Putamen (tissue), 1 donor: ENCODE measurements at regions not wholly inside any gene's neighbourhood (a gene's known extent, or its start where the extent isn't known, plus 50 kb on each side); places are given as distances from the start of the nearest gene placed in this dataset.

Experiments
- DNase-seq: peaks from one replicate; pipeline ENCODE4 v3.0.0-alpha.2; 2016; ENCODE audit warnings: low spot score

DNA sequence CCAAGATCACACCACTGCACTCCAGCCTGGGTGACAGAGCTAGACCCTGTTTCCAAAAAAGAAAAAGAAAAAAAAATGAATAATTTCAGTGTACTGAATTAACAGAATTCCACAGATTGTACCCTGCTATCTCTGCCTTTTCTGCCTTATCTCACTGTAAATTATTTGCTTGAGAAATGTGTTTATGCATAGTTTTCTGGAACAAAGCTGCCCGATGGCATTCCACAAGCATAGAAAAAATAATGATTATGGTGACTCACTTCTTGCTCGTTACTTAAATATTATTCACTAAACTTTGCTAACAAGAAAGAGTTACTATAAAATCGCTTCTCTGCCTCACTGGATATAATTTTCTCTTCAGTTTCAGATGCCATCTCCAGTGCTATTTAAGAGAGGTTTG lies 88.7 kb upstream of the FAM169A start:
- no peak for DNase-seq

DNA sequence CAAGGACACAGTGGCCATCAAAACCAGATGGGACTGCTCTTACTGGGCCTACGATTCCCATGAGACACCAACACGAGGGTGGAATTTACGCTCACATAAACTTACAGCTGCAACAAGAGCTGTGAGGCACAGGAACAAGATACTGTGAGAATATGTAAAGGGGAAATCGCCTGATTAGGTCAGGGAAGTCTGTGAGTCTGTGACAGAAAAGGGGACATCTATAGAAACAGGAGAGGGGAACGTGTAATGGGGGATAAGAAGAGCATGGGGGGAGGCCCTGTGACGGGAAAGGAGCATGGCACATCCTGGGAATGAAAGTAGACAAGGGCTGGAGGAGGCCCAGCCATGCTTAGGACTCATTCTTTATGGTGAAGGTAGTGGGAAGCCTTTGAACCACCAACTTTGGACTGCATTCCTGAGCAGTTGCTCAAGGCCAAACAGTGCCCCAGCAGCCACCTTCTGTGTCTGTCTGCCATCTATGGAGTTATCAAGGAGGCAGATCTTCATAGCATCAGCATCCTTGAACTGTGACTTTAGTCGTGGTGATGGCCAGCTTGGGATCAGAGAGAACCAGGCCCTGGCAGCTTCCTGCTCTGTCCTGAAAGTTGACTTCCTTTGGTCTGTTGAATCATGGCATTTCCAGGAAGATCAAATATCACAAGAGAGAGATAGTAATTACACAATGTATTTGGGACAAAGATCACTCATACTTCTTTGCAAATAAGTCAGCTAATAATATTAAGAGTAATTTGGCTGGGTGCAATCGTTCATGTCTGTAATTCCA lies 87.9 kb upstream of the FAM169A start:
- no peak for DNase-seq

DNA sequence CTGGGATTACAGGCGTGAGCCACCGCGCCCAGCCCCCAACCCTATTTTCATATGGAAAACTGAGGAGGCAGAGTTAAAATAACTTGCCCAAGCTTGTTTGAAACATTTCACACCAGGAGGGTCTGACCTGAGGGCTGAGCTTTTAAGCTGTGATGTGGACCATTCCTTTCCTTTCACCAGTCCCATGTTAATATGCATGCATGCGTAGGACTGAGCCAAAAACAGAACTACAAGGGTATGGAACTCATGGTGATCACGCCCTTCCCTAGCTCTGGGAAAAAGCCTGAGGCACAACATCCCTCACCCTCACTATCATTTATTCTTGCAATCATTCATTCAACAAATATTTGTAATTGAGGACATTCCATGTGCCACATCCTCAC lies 87.4 kb upstream of the FAM169A start:
- DNase-seq = no peak

DNA sequence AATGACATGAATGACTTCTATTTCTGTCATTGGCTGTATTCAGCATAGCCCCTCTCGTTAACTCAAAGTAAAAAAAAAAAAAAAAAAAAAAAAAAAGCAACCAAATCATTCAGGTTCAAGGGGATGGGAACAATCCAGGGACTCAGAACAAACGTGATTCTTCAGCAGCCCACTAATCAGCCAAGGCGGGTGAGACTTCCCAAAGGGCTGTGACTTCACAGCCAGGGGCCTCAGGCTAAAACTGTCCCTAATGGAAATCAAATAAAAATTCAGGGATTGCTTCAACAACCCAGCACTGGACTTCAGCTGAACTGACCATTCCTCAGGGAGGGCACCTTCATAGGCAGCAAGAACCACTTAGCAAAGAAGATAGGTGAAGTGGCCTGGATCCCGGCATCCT lies 86.2 kb upstream of the FAM169A start:
- DNase-seq = no peak

DNA sequence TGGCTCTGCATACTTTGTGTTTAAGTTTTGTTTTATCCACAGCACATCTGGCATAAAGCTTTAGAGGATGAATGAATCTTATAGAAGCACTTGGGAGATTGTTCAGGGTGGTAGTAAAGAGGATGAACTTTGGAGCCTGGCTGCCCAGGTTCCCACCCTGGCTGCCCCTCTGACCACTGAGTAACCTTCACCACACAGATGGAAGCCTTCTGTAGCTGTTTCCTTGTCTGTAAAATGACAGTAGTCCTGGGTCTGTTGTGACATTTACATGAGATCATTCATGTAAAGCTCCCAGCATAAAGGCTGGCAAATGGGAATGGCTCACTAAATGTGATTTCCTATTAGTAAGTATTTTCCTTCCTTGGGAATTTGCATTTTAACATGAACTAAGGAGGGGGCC lies 85.7 kb upstream of the FAM169A start:
- DNase-seq = no peak

DNA sequence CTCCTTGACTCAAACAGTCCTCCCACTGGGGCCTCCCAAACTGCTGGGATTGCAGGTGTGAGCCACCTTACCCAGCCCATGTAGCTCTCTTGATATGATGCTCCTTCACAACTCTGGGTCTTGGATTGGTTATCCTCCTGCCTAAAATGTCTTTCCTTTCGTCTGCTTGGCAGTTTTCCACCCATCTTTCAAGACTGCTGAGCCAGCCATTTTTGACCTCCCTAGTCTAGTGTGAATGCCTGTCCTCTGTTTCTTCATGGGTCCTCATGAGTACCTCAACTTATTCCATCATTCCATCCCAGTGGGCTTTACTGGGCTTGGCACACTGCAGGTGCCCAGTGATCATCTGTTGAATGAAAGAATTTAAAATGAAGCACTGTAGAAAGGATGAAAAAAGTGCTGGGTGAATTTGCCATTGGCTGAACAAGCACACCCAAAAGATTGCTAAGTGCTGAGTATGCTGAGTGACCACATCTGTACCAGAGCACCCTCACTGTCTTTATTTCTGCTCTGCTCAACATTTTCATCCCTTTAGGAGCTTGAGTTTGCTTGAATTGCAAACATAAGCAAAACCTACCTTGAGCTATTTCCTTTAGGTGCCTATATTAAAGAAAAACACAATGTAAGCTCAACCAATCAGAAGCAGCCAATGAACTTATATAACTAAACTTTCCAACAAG lies 84.8 kb upstream of the FAM169A start:
- no peak for DNase-seq

DNA sequence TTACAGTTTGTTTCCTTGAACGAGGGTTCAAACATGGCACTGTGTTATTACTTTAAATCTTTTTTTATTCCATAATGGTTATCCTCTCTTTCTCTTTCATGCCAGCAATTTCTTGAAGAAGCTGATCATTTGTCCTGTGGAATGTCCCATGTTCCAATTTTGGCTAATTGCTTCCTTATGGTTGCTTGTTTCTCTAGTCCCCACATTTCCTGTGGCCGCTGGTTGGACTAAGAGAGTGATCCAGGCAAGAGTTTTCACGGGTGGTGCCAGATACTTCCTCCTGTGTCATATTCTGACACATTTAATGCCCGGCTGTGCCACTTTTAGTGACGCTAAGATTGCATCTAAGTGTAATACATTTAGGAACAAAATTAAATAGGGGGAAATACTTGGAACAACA lies 83.8 kb upstream of the FAM169A start:
- DNase-seq = no peak

DNA sequence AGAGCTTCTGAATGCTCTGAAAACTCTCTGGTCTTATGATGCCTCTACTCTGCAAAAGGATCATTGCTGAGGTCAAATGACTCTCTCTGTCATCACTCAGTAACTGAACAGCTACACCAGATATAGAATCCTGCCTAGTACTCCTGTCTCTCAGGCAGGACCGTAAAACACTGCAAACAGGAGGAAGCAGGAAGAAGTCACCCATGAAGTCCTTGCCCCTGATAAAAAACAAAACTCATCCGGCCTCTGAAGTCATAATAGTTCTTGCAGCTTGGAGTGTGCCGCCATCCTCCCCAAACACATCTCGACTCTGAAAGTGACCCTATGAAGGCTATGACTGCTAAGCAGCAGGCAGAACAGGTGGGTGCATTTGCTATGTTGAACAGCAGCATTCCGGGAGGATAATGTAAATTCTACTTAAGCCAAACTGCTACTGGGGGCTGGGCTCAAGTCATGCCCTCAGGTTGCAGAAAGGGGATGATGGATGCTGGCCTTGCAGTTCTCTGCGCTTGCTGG lies 81.9 kb upstream of the FAM169A start:
- DNase-seq = no peak

DNA sequence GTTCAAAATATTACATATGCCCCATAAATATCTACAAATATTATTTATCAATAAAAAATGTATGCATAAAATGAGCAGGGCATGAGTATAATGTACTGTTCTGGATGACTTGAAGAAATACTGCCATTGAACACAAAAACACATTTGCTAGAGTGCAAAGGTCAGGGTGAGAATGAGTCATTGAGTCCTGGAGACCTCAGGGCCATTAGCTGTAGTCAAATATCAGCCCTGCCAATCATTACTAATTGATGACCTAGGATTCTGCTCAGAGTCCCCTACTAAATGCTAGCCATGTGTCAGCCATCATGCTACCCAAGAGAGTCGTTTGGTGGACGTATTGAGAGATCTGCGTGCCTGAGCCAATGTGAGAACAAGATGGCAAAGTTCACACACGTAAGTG lies 80.3 kb upstream of the FAM169A start:
- no peak for DNase-seq

DNA sequence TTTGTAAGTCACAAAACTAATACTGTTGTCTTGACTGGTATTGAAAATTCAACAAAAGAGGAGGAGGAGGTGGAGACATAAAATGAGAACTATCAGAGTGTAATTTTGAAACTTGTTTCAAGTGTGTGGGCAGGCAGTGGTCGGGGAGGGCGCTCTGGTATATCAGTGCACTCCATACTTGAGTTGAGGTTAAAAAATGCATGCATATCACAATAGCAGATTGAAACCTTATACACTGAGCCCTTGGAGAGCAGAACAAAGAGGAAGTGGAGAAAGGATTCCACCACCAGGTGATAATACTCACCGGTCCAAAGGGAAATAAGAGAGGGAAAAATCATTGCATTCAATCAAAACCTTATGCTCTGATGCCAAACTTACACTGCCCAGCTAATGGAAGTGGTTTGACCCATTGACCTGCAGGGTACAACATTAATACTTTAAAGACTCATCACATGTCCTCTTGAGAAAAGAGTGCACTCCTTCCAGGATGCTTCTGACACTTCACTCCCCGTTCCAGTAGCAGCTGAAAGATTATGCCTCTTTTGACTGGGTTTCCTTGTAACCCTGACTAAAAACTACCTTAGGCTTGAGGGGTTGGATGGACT lies 79.5 kb upstream of the FAM169A start:
- no peak for DNase-seq

DNA sequence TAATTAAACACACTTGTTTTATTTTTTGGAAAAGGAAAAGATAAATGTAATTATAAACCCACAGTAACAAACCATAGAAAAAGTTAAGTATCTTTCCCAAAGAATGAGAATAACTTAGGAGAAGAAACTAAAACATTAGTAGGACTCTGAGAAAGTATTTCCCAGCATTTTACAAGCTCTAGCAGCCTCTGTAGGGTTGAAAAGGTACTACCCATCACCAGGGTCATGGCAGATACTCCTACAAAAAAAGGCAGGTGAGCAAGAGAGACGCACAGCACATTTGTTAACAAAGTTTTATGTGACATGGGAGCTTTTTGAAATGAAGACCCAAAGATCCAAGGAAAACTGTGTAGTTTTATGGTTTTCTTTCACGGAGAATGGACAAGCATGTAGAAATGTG lies 77.7 kb upstream of the FAM169A start:
- DNase-seq = no peak

DNA sequence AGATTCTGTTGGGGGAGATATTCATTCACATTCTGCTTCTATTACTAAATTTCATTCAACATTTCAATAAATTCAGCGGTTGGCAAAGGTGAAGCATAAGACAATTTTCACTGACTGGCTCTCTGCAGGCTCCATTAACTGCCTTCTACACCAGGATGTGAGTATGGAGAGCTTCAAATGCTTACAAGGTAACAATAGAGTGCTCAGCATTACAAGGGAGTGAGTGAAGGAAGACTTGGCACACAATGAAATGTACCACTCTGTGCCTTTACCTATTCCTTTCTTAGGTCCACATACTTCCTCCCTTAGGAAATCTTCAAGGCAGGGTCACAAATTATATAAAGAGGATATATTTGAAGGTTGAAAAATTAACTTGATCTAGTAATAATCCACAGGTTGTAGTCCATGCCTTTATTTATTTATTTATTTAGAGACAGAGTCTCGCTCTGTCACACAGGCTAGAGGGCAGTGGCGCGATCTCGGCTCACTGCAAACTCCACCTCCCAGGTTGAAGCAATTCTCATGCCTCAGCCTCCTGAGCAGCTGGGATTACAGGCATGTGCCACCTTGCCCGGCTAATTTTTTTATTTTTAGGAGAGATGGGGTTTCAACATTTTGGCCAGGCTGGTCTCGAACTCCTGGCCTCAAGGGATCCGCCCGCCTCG lies 76.6 kb upstream of the FAM169A start:
- no peak for DNase-seq

DNA sequence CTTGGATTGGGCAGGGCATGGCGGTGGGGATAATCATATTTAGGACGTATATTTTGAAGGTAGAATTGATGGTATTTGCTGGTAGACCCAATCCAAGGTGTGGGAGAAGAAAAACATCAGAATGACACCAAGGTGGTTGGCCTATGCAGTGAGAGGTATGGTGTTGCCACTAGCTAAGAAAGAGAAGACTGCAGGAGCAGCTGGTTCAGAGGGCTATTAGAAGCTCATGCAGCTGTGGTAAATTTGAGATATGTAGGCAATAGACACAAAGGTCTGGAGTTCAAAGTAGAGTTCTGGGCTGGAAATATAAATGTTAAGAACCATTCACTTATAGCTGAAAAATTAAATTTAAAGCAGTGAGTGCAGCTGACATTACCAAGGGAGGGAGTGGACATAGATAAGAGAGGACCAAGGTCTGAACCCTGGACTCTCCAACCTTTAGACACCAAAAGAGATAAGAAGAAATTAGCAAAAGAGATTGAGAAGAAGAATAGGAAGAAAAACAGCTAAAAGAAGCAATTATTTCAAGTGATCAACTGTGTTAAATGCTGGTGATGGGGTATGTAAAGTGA lies 74.7 kb upstream of the FAM169A start:
- DNase-seq = no peak

DNA sequence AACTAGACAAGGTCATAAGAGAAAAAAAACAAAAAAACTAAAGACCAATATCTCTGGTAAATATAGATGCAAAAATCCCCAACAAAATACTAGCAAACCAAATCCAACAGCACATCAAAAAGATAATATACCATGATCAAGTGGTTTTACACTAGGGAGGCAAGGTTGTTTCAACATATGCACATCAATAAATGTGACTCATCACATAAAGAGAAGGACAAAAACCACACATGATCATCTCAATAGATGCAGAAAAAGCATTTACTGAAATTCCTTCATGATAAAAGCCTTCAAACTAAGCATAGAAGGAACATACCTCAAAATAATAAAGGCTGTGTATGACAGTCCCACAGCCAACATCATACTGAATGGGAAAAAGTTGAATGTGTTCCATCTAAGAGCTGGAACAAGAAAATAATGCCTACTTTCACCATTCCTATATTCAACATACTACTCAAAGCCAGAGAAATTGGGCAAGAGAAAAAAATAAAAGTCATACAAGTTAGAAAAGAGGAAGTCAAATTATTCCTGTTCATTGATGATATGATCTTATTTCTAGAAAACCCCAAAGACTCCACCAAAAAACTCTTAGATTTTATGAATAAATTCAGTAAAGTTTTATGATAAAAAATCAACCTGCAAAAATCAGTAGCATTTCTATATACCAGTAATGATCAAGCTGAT lies 72.2 kb upstream of the FAM169A start:
- DNase-seq = no peak

DNA sequence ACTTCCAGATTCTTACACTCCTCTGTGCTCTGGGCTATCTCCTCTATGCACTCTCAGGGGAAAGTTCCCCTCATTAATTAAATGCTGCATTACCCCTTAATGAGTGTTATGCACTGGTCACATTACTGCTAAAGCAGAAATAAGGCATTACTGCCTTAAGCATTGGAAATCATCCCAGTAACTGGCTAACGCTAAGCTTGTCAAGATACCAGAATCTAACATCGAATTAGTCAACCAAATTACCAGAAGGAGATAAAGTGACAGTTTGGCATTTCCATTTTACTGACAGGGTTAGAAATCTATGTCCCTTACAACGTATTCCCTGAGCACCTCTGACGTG lies 69.5 kb upstream of the FAM169A start:
- DNase-seq = no peak

DNA sequence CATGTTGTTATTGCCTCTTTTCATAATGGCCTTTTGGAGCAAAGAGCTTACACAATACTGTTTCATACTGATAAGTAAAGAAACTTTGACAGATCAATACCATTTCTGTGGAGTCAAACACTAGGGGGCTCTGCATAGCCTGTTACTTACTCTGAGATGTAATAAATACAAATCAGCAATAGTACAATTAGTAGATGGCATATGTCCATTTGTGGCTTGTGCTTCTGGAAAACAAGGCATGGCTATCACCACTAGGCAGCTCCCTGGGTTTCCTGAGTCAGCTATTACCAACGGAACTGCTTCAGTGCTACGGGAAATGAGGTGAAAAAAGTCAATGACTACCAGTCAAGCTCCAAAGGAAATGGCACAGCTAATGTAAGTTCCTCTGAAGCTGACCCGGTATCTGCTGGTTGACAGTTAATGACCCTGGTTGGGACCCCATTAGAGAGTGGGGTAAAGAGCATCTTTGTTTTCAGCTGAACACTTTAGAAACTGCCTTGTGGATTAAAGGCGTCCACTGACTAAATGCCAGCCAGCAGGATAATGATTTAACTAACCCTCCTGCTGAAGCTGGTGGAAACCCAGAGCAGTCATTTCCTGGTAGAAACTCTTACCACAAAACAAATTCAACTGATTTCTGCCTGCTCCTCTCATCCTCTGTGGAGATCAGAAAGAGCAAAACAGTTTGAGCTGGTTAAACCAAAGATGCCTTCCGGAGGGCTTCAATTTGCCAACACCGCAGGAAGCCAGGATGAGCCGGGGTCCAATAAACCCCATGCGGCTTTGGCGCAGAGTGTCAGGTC lies 69.0 kb upstream of the FAM169A start:
- no peak for DNase-seq

DNA sequence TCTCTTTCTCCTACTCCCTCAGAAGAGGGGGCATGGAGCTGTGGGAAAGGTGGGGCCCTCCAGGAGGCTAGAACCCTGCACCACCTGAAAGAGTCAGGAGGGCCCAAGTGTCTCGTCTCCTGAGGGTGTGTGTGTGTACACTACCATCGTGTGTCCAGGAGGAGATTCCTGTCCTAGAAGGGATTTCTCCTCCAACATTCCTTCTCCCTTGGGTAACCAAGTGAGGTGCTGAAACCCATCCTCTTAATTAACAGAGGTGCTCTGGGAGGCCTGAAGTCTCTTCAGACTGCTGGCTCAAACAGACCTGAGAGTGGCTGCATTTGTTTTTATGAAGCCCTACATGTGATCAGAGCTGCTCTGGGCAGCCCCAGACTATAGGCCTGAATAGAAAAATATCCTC lies 61.1 kb upstream of the FAM169A start:
- DNase-seq = no peak

DNA sequence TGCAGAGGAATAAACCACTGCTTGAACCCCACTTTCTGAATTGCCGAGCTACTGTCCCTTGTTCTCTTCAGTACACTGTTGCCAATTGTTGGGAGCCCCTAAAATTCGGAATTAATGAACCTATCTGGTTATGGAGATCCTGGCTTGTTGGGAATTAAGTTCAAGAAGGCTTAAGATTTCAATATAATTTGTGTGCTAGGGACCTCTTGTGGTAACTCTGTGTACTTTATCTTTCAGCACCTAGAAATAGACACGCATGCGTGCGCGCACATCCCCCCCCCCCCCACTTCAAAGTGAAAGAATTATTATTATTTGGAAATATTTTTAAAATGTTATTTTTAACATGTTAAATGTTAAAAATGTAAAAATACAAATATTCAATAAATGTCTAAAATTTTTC lies 53.3 kb upstream of the FAM169A start:
- DNase-seq = peak; percentile 73

DNA sequence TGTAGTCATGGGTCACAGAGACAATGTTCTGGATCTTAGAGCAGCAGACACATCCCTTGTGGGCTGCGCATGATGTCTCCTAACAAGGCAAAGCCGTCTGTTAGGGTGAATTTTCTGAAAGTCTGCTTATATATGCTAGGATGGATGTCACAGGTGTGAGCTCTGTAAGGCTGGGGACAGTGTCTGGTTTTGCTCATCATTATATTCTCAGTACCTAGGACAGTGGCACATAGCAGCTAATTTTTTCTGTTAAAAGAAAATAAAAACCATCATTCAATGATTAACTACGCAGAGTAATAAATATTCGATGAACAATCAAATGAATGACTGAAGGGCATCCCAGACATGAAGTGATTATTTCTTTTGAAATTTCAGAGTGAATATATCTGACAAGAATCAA lies 52.9 kb upstream of the FAM169A start:
- DNase-seq = no peak

DNA sequence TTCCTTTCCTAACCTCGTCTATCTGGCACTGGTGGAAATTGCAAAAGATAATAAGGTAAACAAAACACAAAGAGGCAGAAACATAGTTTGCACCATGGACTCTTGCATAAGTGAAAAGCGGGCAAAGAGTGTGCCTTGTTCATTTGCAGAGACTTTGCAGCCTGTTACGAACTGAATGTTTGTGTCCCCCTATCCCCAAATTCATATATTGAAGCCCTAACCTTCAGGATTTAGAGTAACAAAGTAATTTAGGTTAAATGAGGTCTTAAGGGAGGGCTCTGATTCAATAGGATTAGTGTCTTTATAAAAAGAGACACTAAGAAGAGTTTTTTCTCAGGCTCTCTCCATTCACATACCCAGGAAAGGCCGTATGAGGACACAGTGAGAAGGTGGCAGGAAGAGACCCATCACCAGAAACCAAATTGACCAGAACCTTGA lies 52.1 kb upstream of the FAM169A start:
- DNase-seq = no peak
